ENCODE measurements at regions not wholly inside any gene's neighbourhood (a gene's known extent, or its start where the extent isn't known, plus 50 kb on each side); places are given as distances from the start of the nearest gene placed in this dataset.
"Not testable (repeated sequence)": the region's sequence is repeated elsewhere in the genome, so short reads cannot be mapped to it uniquely, and the experiment has no call there.

DNA sequence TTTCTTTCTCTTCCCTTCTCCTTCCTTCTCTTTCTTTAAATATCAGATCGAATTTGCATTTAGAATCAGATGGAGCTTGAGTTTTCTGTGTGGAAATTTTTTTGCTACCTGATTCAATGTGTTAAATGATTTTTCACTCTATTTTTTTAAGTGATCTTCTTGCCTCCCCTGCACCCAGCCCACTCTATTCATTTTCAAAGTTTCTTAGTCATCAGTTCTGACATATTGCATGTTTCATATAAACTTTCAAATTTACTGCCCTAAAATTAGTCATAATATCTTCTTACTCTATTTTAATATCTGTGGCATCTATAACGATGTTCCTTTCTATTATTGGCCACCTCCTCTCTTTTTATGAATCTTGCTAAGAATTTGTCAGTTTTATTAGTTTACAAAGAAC lies 69.1 kb downstream of the MTNR1B start:
- no peak for DNase-seq (ENCODE audit: low spot score)
- no peak overlapping the region for H2AFZ ChIP-seq
- no peak overlapping the region for H3K4me2 ChIP-seq
- no peaks in the 10 kb centered on the region for H3K27me3 ChIP-seq
- no peaks in the 10 kb centered on the region for H3K36me3 ChIP-seq (replicated peaks; ENCODE audit: insufficient read depth, low read depth)
- no peaks in the 10 kb centered on the region for H3K9me2 ChIP-seq (replicated peaks; ENCODE audit: insufficient read depth)
- H3K79me2 ChIP-seq: no peaks in the 10 kb centered on the region
- WGBS (ENCODE audit: low lambda C conversion rate, missing lambda C conversion rate): 78% methylated on average over 2 of the region's 2 CpGs
- H3K9me3 ChIP-seq (ENCODE audit: low read depth): no peaks in the 10 kb centered on the region
- no peaks in the 10 kb centered on the region for H4K20me1 ChIP-seq (ENCODE audit: insufficient read depth, poor library complexity, severe bottlenecking)
- H3K27ac ChIP-seq: no peak overlapping the region
- no peak overlapping the region for H3K4me3 ChIP-seq
- TF ChIP-seq EZH2 (IDR thresholded peaks at IDR 0.05; ENCODE audit: borderline replicate concordance) (no peak), EZH2phosphoT487 (IDR thresholded peaks at IDR 0.05; ENCODE audit: low read depth, severe bottlenecking, unreplicated experiment) (no peak)
- TF ChIP-seq, protein P1, sequence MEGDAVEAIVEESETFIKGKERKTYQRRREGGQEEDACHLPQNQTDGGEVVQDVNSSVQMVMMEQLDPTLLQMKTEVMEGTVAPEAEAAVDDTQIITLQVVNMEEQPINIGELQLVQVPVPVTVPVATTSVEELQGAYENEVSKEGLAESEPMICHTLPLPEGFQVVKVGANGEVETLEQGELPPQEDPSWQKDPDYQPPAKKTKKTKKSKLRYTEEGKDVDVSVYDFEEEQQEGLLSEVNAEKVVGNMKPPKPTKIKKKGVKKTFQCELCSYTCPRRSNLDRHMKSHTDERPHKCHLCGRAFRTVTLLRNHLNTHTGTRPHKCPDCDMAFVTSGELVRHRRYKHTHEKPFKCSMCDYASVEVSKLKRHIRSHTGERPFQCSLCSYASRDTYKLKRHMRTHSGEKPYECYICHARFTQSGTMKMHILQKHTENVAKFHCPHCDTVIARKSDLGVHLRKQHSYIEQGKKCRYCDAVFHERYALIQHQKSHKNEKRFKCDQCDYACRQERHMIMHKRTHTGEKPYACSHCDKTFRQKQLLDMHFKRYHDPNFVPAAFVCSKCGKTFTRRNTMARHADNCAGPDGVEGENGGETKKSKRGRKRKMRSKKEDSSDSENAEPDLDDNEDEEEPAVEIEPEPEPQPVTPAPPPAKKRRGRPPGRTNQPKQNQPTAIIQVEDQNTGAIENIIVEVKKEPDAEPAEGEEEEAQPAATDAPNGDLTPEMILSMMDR (IDR thresholded peaks at IDR 0.05; ENCODE audit: poor library complexity): no peak
- no peaks in the 10 kb centered on the region for H3K4me1 ChIP-seq (ENCODE audit: insufficient read depth)

DNA sequence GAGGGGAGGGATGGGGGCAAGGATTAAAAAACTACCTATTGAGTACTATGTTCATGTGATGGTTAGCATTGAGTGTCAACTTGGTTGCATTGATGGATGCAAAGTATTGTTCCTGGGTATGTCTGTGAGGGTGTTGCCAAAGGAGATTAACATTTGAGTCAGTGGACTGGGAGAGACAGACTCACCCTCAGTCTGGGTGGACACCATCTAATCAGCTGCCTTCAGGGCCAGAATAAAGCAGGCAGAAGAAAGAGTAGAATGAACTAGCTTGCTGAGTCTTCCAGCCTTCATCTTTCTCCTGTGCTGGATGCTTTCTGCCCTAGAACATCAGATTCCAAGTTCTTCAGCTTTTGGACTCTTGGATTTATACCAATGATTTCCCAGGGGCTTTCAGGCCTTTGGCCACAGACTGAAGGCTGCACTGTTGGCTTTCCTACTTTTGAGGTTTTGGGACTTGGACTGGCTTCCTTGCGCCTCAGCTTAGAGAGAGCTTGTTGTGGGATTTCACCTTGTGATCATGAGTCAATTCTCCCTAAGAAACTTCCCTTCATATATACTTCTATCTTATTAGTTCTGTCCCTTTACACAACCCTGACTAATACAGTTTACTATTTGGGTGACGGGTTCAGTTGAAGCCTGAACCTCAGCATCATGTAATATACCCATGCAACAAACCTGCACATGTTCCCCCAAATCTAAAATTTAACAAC lies 70.2 kb downstream of the MTNR1B start:
- Histone ChIP-seq H3K4me2 (no peak overlapping the region), H3K4me3 (no peak overlapping the region), H3K79me2 (no peaks in the 10 kb centered on the region), H3K27ac (no peak overlapping the region), H3K9me2 (replicated peaks; ENCODE audit: insufficient read depth) (no peaks in the 10 kb centered on the region), H3K4me1 (ENCODE audit: insufficient read depth) (no peaks in the 10 kb centered on the region), H3K9me3 (ENCODE audit: low read depth) (no peaks in the 10 kb centered on the region), H3K27me3 (no peaks in the 10 kb centered on the region), H3K36me3 (replicated peaks; ENCODE audit: insufficient read depth, low read depth) (no peaks in the 10 kb centered on the region), H4K20me1 (ENCODE audit: insufficient read depth, poor library complexity, severe bottlenecking) (no peaks in the 10 kb centered on the region), H2AFZ (no peak overlapping the region)
- TF ChIP-seq EZH2 (IDR thresholded peaks at IDR 0.05; ENCODE audit: borderline replicate concordance) (no peak), EZH2phosphoT487 (IDR thresholded peaks at IDR 0.05; ENCODE audit: low read depth, severe bottlenecking, unreplicated experiment) (no peak)
- TF ChIP-seq, protein P1 (IDR thresholded peaks at IDR 0.05; ENCODE audit: poor library complexity): no peak
- WGBS (ENCODE audit: low lambda C conversion rate, missing lambda C conversion rate): 94% methylated on average over 2 of the region's 2 CpGs
- DNase-seq (ENCODE audit: low spot score): no peak

DNA sequence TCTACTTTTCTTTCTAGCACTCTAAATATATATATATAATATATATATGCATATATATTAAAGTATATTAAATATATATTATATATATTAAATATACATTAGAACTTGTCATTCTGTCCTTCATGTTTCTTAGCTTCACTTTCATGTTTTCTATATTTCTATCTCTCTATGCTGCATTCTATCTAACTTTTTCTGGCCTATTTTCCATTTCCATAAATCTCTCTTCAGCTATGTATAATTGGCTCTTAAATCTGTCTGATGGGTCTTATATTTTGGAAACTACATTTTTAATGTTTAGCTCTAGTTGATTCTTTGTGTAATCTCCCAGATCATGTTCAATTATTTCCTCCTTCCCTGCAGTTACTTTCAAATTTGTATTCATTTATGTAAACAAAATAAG lies 72.2 kb downstream of the MTNR1B start:
- H3K4me1 ChIP-seq (ENCODE audit: insufficient read depth): no peaks in the 10 kb centered on the region
- H3K79me2 ChIP-seq: no peaks in the 10 kb centered on the region
- H3K9me2 ChIP-seq (replicated peaks; ENCODE audit: insufficient read depth): no peaks in the 10 kb centered on the region
- H3K4me3 ChIP-seq: no peak overlapping the region
- DNase-seq (ENCODE audit: low spot score): no peak
- no peak overlapping the region for H3K4me2 ChIP-seq
- TF ChIP-seq, protein P1 (IDR thresholded peaks at IDR 0.05; ENCODE audit: poor library complexity): no peak
- TF ChIP-seq EZH2 (IDR thresholded peaks at IDR 0.05; ENCODE audit: borderline replicate concordance) (no peak), EZH2phosphoT487 (IDR thresholded peaks at IDR 0.05; ENCODE audit: low read depth, severe bottlenecking, unreplicated experiment) (no peak)
- no peak overlapping the region for H3K27ac ChIP-seq
- no peaks in the 10 kb centered on the region for H4K20me1 ChIP-seq (ENCODE audit: insufficient read depth, poor library complexity, severe bottlenecking)
- H3K9me3 ChIP-seq (ENCODE audit: low read depth): no peaks in the 10 kb centered on the region
- H3K36me3 ChIP-seq (replicated peaks; ENCODE audit: insufficient read depth, low read depth): no peaks in the 10 kb centered on the region
- H2AFZ ChIP-seq: no peak overlapping the region
- no peaks in the 10 kb centered on the region for H3K27me3 ChIP-seq

DNA sequence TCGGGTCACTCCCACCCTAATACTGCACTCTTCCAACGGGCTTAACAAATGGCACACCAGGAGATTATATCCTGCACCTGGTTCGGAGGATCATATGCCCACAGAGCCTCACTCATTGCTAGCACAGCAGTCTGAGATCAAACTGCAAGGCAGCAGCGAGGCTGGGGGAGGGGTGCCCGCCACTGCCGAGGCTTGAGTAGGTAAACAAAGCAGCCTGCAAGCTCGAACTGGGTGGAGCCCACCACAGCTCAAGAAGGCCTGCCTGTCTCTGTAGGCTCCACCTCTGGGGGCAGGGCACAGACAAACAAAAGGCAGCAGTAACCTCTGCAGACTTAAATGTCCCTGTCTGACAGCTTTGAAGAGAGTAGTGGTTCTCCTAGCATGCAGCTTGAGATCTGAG lies 73.7 kb downstream of the MTNR1B start:
- H4K20me1 ChIP-seq (ENCODE audit: insufficient read depth, poor library complexity, severe bottlenecking); H3K27me3 ChIP-seq; H3K27ac ChIP-seq; H3K36me3 ChIP-seq (replicated peaks; ENCODE audit: insufficient read depth, low read depth); H3K9me3 ChIP-seq (ENCODE audit: low read depth); H3K4me1 ChIP-seq (ENCODE audit: insufficient read depth); H3K79me2 ChIP-seq; H3K9me2 ChIP-seq (replicated peaks; ENCODE audit: insufficient read depth); H3K4me3 ChIP-seq; DNase-seq (ENCODE audit: low spot score); H2AFZ ChIP-seq; H3K4me2 ChIP-seq: not testable (repeated sequence)
- 88% methylated on average over 7 of the region's 7 CpGs for WGBS (ENCODE audit: low lambda C conversion rate, missing lambda C conversion rate)

Measured in hepatocyte (in vitro differentiated cells).